Endothelial cell of umbilical vein (primary cell): ENCODE measurements at regions not wholly inside any gene's neighbourhood (a gene's known extent, or its start where the extent isn't known, plus 50 kb on each side); places are given as distances from the start of the nearest gene placed in this dataset.

Experiments used
- EZH2 ChIP-seq: IDR thresholded peaks from 2 replicates; pipeline ENCODE4 v1.6.1; 2012; ENCODE audit warnings: borderline replicate concordance, low read depth, mild to moderate bottlenecking, moderate library complexity, low read length, inconsistent platforms; ENCODE audit not compliant: severe bottlenecking
- MYC ChIP-seq: IDR thresholded peaks from one replicate; pipeline ENCODE4 v1.6.1; 2011; ENCODE audit warnings: mild to moderate bottlenecking, low read depth, low read length
- POLR2A ChIP-seq: IDR thresholded peaks from 2 replicates; pipeline ENCODE4 v1.6.1; 2012; ENCODE audit warnings: low read depth, mild to moderate bottlenecking, control low read depth, low read length
- POLR2AphosphoS5 ChIP-seq: IDR thresholded peaks from 2 replicates; pipeline ENCODE4 v1.6.1; 2012; ENCODE audit warnings: low read depth, mild to moderate bottlenecking, control low read depth, low read length, moderate library complexity; ENCODE audit not compliant: insufficient read depth
- TF ChIP-seq, protein P1 (sequence below), 2 donors: IDR thresholded peaks; 1 replicate in 1 of 2; 2 replicates in 1 of 2; pipeline ENCODE4 v1.5.1; 2011; ENCODE audit warnings: low read length in 2 of 2, mild to moderate bottlenecking in 2 of 2, moderate library complexity in 2 of 2, control low read depth in 1 of 2, inconsistent platforms in 1 of 2, low read depth in 1 of 2; ENCODE audit not compliant: insufficient read depth in 1 of 2; ENCODE audit errors: extremely low read depth in 1 of 2

DNA sequence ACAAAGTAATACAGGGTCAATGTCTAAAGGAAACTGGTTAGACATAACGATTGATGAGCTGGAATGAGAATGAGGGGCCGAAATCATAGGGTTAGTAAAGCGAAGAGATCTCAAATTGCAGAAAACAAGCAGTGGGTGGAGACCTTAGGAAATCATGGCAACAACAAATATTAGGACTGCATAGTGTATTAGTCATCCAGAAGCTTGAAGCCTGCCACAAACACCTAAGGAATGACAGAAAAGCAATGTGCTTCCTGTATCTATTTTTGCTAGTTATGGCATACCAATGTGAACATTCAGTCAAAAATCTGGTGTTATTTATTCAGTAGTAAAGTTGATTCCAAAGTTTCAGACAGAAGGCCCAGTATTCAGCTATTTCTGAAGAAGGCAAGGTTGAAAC, 410.9 kb upstream of the CT83 start:
- TF ChIP-seq, protein P1, sequence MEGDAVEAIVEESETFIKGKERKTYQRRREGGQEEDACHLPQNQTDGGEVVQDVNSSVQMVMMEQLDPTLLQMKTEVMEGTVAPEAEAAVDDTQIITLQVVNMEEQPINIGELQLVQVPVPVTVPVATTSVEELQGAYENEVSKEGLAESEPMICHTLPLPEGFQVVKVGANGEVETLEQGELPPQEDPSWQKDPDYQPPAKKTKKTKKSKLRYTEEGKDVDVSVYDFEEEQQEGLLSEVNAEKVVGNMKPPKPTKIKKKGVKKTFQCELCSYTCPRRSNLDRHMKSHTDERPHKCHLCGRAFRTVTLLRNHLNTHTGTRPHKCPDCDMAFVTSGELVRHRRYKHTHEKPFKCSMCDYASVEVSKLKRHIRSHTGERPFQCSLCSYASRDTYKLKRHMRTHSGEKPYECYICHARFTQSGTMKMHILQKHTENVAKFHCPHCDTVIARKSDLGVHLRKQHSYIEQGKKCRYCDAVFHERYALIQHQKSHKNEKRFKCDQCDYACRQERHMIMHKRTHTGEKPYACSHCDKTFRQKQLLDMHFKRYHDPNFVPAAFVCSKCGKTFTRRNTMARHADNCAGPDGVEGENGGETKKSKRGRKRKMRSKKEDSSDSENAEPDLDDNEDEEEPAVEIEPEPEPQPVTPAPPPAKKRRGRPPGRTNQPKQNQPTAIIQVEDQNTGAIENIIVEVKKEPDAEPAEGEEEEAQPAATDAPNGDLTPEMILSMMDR (IDR thresholded peaks at IDR 0.05; ENCODE audit: extremely low read depth in 1 of 2, insufficient read depth in 1 of 2, low read depth in 1 of 2, low read length in 2 of 2): no peak
- TF ChIP-seq POLR2AphosphoS5 (no peak), POLR2A (no peak), MYC (no peak), EZH2 (no peak)
